ENCODE measurements at regions not wholly inside any gene's neighbourhood (a gene's known extent, or its start where the extent isn't known, plus 50 kb on each side); places are given as distances from the start of the nearest gene placed in this dataset.

DNA sequence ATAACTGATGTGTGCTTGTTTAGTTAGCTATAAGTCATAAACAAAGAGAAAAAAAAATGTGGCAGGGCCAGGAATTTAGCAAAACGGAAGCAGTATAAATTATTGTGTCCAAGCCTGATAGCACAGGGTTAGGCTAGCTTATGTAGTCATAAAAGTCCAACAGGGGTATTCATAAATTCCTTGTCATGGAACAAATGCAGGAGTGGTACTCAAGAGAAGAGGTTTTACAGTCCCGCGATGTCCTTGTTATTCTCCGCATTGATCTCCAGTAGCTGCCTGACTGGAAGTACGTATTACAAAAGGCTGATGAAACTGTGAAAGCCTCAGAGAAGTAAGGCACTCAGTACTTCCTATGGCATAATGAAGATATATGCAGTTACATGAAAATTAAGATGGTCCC is 336.9 kb upstream of the TRAM1L1 start:
- TF ChIP-seq, protein P1, sequence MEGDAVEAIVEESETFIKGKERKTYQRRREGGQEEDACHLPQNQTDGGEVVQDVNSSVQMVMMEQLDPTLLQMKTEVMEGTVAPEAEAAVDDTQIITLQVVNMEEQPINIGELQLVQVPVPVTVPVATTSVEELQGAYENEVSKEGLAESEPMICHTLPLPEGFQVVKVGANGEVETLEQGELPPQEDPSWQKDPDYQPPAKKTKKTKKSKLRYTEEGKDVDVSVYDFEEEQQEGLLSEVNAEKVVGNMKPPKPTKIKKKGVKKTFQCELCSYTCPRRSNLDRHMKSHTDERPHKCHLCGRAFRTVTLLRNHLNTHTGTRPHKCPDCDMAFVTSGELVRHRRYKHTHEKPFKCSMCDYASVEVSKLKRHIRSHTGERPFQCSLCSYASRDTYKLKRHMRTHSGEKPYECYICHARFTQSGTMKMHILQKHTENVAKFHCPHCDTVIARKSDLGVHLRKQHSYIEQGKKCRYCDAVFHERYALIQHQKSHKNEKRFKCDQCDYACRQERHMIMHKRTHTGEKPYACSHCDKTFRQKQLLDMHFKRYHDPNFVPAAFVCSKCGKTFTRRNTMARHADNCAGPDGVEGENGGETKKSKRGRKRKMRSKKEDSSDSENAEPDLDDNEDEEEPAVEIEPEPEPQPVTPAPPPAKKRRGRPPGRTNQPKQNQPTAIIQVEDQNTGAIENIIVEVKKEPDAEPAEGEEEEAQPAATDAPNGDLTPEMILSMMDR (IDR thresholded peaks at IDR 0.05; ENCODE audit: low read depth, low read length): no peak
- TF ChIP-seq POLR2A (IDR thresholded peaks at IDR 0.05; ENCODE audit: extremely low read depth, insufficient read length) (no peak), MYC (IDR thresholded peaks at IDR 0.05; ENCODE audit: low read depth, low read length) (no peak)
- TF ChIP-seq, protein P2, sequence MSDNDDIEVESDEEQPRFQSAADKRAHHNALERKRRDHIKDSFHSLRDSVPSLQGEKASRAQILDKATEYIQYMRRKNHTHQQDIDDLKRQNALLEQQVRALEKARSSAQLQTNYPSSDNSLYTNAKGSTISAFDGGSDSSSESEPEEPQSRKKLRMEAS (IDR thresholded peaks at IDR 0.05; ENCODE audit: low read depth, low read length): no peak

Measured in NB4 (cell line).